IMR-90 (cell line): ENCODE measurements at regions not wholly inside any gene's neighbourhood (a gene's known extent, or its start where the extent isn't known, plus 50 kb on each side); places are given as distances from the start of the nearest gene placed in this dataset.

ENCODE experiments used
- ATAC-seq: fragments of 200-7000 bp; cut with Tn5 transposase; 2 replicates; pipeline ENCODE4 v1.9.1; 2020; ENCODE audit warnings: low read depth, mild to moderate bottlenecking, moderate library complexity
- BruUV-seq: library from RNA; stranded (reverse); fragments of 400-500 nt; replicated peaks from 2 replicates; lab custom pipeline; 2021; lab: Mats Ljungman, UMichigan
- CTCF ChIA-PET: fragments of 300-600 bp; formaldehyde crosslinking; extraction: SDS; loops from one replicate; lab custom pipeline; 2021; ENCODE audit warnings: antibody characterized with exemption; lab: Yijun Ruan, JAX
- POLR2A ChIA-PET: fragments of 300-600 bp; sonication (Branson Sonifier 250); formaldehyde crosslinking; loops from one replicate; lab custom pipeline; 2022; ENCODE audit warnings: antibody characterized with exemption; ENCODE audit not compliant: unreplicated experiment; lab: Charles Lee
- DNase-seq: peaks from one replicate; pipeline ENCODE4 v3.0.0; 2013
- H2AFZ ChIP-seq: replicated peaks from 2 replicates; pipeline ENCODE3; 2013; ENCODE audit warnings: low read length, mild to moderate bottlenecking; ENCODE audit not compliant: poor library complexity
- H2AK5ac ChIP-seq: 2 replicates; pipeline ENCODE4 v1.6.1; 2013; ENCODE audit warnings: low read depth, low read length, inconsistent platforms
- H2AK9ac ChIP-seq: replicated peaks from 2 replicates; pipeline ENCODE3; 2013; ENCODE audit warnings: mild to moderate bottlenecking, low read depth, low read length, moderate library complexity; ENCODE audit not compliant: poor library complexity
- H2BK120ac ChIP-seq: 2 replicates; pipeline ENCODE4 v1.6.1; 2013; ENCODE audit warnings: low read depth, low read length, inconsistent platforms
- H2BK15ac ChIP-seq: 3 replicates; pipeline ENCODE4 v1.6.1; 2013; ENCODE audit warnings: low read depth, low read length, inconsistent platforms
- H2BK20ac ChIP-seq: 2 replicates; pipeline ENCODE4 v1.6.1; 2013; ENCODE audit warnings: low read depth, mild to moderate bottlenecking, inconsistent platforms, low read length, moderate library complexity
- H2BK5ac ChIP-seq: 2 replicates; pipeline ENCODE4 v1.6.1; 2013; ENCODE audit warnings: mild to moderate bottlenecking, low read depth, low read length, inconsistent platforms; ENCODE audit not compliant: poor library complexity, severe bottlenecking
- H3K14ac ChIP-seq: replicated peaks from 2 replicates; pipeline ENCODE4 v1.6.1; 2013; ENCODE audit warnings: low read depth, low read length, inconsistent platforms
- H3K18ac ChIP-seq: 2 replicates; pipeline ENCODE4 v1.6.1; 2013; ENCODE audit warnings: low read depth, low read length, control low read depth
- H3K23ac ChIP-seq: 2 replicates; pipeline ENCODE4 v1.6.1; 2013; ENCODE audit warnings: low read depth, low read length, inconsistent platforms
- H3K27ac ChIP-seq: 2 replicates; pipeline ENCODE4 v1.5.1; 2013; ENCODE audit warnings: mild to moderate bottlenecking, control low read depth, low read length; ENCODE audit not compliant: insufficient read depth
- H3K27me3 ChIP-seq: 2 replicates; pipeline ENCODE4 v1.6.1; 2013; ENCODE audit warnings: low read length; ENCODE audit not compliant: control insufficient read depth, insufficient read depth
- H3K36me3 ChIP-seq: 2 replicates; pipeline ENCODE4 v1.6.1; 2013; ENCODE audit warnings: low read length, mixed read lengths; ENCODE audit not compliant: control insufficient read depth, insufficient read depth
- H3K4ac ChIP-seq: 2 replicates; pipeline ENCODE4 v1.6.1; 2013; ENCODE audit warnings: low read depth, low read length, inconsistent platforms
- H3K4me1 ChIP-seq: 2 replicates; pipeline ENCODE4 v1.6.1; 2013; ENCODE audit warnings: low read length, mixed read lengths; ENCODE audit not compliant: control insufficient read depth, insufficient read depth
- H3K4me2 ChIP-seq: 2 replicates; pipeline ENCODE4 v1.6.1; 2013; ENCODE audit warnings: low read depth, mild to moderate bottlenecking, control low read depth, low read length, moderate library complexity
- H3K4me3 ChIP-seq: 2 replicates; pipeline ENCODE4 v1.5.1; 2013; ENCODE audit warnings: low read depth, mild to moderate bottlenecking, control low read depth, low read length, moderate library complexity; ENCODE audit not compliant: insufficient read depth
- H3K56ac ChIP-seq: 2 replicates; pipeline ENCODE4 v1.6.1; 2013; ENCODE audit warnings: low read length, inconsistent platforms; ENCODE audit not compliant: insufficient read depth; ENCODE audit errors: extremely low read depth
- H3K79me1 ChIP-seq, 2 experiments: 2 replicates each; pipeline ENCODE4 v1.6.1; 2013; ENCODE audit warnings: low read length in 2 of 2, inconsistent platforms in 1 of 2, low read depth in 1 of 2
- H3K9ac ChIP-seq: 2 replicates; pipeline ENCODE4 v1.6.1; 2013; ENCODE audit warnings: low read depth, low read length, control low read depth
- H3K9me1 ChIP-seq: 2 replicates; pipeline ENCODE4 v1.6.1; 2013; ENCODE audit warnings: low read length, inconsistent platforms; ENCODE audit not compliant: insufficient read depth
- H3K9me3 ChIP-seq: 2 replicates; pipeline ENCODE4 v1.6.1; 2013; ENCODE audit warnings: low read length; ENCODE audit not compliant: control insufficient read depth, insufficient read depth
- H4K20me1 ChIP-seq: 2 replicates; pipeline ENCODE4 v1.6.1; 2013; ENCODE audit warnings: low read length, inconsistent platforms; ENCODE audit not compliant: insufficient read depth
- H4K5ac ChIP-seq: 2 replicates; pipeline ENCODE4 v1.6.1; 2013; ENCODE audit warnings: mild to moderate bottlenecking, low read depth, low read length, control low read depth
- H4K8ac ChIP-seq, 2 experiments: 2 replicates each; pipeline ENCODE4 v1.6.1; 2013; ENCODE audit warnings: low read depth in 2 of 2, low read length in 2 of 2, control low read depth in 1 of 2, inconsistent platforms in 1 of 2
- H4K91ac ChIP-seq: 2 replicates; pipeline ENCODE4 v1.6.1; 2013; ENCODE audit warnings: low read depth, low read length, inconsistent platforms; ENCODE audit not compliant: insufficient read depth
- BHLHE40 ChIP-seq: fragments of 150-350 bp; IDR thresholded peaks from 2 replicates; pipeline ENCODE4 v1.6.1; 2016; ENCODE audit warnings: mild to moderate bottlenecking, low read depth, low read length
- CHD1 ChIP-seq: IDR thresholded peaks from 2 replicates; pipeline ENCODE4 v1.6.1; 2012; ENCODE audit warnings: low read depth, low read length, improper control_type of control experiment
- FOS ChIP-seq: fragments of 150-350 bp; IDR thresholded peaks from 2 replicates; pipeline ENCODE4 v1.6.1; 2016; ENCODE audit warnings: low read depth, low read length
- MAFK ChIP-seq: IDR thresholded peaks from 2 replicates; pipeline ENCODE4 v1.6.1; 2012; ENCODE audit warnings: low read depth, low read length, improper control_type of control experiment
- MAZ ChIP-seq: IDR thresholded peaks from 2 replicates; pipeline ENCODE4 v1.6.1; 2012; ENCODE audit warnings: low read depth, mild to moderate bottlenecking, low read length, improper control_type of control experiment, moderate library complexity, borderline replicate concordance
- MXI1 ChIP-seq: IDR thresholded peaks from 2 replicates; pipeline ENCODE4 v1.6.1; 2012; ENCODE audit warnings: low read depth, mild to moderate bottlenecking, low read length, moderate library complexity, borderline replicate concordance
- RAD21 ChIP-seq: IDR thresholded peaks from 2 replicates; pipeline ENCODE4 v1.6.1; 2012; ENCODE audit warnings: low read length, improper control_type of control experiment
- RCOR1 ChIP-seq: IDR thresholded peaks from 2 replicates; pipeline ENCODE4 v1.6.1; 2012; ENCODE audit warnings: mild to moderate bottlenecking, low read length, improper control_type of control experiment; ENCODE audit not compliant: insufficient replicate concordance
- RFX5 ChIP-seq: IDR thresholded peaks from 2 replicates; pipeline ENCODE4 v1.8.0; 2012; ENCODE audit warnings: low read depth, mild to moderate bottlenecking, low read length, moderate library complexity
- SMC3 ChIP-seq: fragments of 150-350 bp; IDR thresholded peaks from 2 replicates; pipeline ENCODE4 v1.6.1; 2016; ENCODE audit warnings: low read depth, mild to moderate bottlenecking, antibody characterized with exemption, low read length, moderate library complexity
- WGBS, 2 experiments: methylation state at CpG; one replicate each; pipeline versions ENCODE4 v1.1.5 to v1.1.7; 2013; ENCODE audit warnings: missing lambda C conversion rate in 2 of 2; ENCODE audit not compliant: insufficient read length in 1 of 2; ENCODE audit errors: extremely low coverage in 2 of 2; 5-methylcytosine and 5-hydroxymethylcytosine counted together
- dilution Hi-C: fragments of 300-500 bp; cut with HindIII; formaldehyde crosslinking; loops from one replicate; pipeline ENCODE4 v1.14.3; 2018; ENCODE audit warnings: low sequenced_read_pairs; ENCODE audit not compliant: unreplicated experiment
- in situ Hi-C: fragments of 300-500 bp; cut with MboI; formaldehyde crosslinking; loops from 3 replicates; pipeline ENCODE4 v1.14.3; 2019; ENCODE audit warnings: low sequenced_read_pairs, inconsistent platforms, mixed read lengths
- intact Hi-C: fragments of 100-400 bp; cut with micrococcal nuclease; formaldehyde crosslinking; loops from 2 replicates; pipeline ENCODE4 v1.10.0; 2022
- TF ChIP-seq, protein P1 (sequence below): conservative IDR thresholded peaks from 2 replicates; pipeline ENCODE4 v1.5.1; 2012; ENCODE audit warnings: mild to moderate bottlenecking, low read depth, low read length, improper control_type of control experiment
- TF ChIP-seq, protein P2 (sequence below): fragments of 150-350 bp; IDR thresholded peaks from 2 replicates; pipeline ENCODE4 v1.6.1; 2016; ENCODE audit warnings: low read depth, mild to moderate bottlenecking, low read length, moderate library complexity, borderline replicate concordance

GRCh38 chr3:95044101-95044500 lies 981.2 kb downstream of the NSUN3 start:
- Histone ChIP-seq H3K79me1 (no peaks in the 10 kb centered on the region), H2BK120ac (no peak overlapping the region), H3K23ac (no peak overlapping the region), H3K9ac (no peak overlapping the region), H4K8ac (no peak overlapping the region), H2BK5ac (no peak overlapping the region), H3K4ac (no peak overlapping the region), H3K27ac (no peak overlapping the region), H3K4me2 (no peak overlapping the region), H3K4me1 (no peaks in the 10 kb centered on the region), H2AFZ (no peak overlapping the region), H2AK5ac (no peak overlapping the region), H3K14ac (no peak overlapping the region), H3K56ac (no peak overlapping the region), H3K4me3 (no peak overlapping the region), H2BK20ac (no peak overlapping the region), H3K27me3 (no peaks in the 10 kb centered on the region), H2AK9ac (no peak overlapping the region), H3K36me3 (no peaks in the 10 kb centered on the region), H4K5ac (no peak overlapping the region), H3K9me3 (0 out of 2 replicates have a peak, but pooled peaks cover 2% of the 10 kb centered on the region), H2BK15ac (no peak overlapping the region), H3K18ac (no peak overlapping the region), H4K20me1 (no peaks in the 10 kb centered on the region), H4K91ac (no peak overlapping the region), H3K9me1 (no peaks in the 10 kb centered on the region)
- WGBS, 2 experiments: no CpG with 5 or more reads among the region's 2 CpGs
- intact Hi-C loops (no loop called here), in situ Hi-C loops (no loop called here), dilution Hi-C loops (no loop called here)
- BruUV-seq: no TSS peak
- TF ChIP-seq MAZ (no peak), MAFK (no peak), RCOR1 (no peak), SMC3 (no peak), RFX5 (no peak), BHLHE40 (no peak), CHD1 (no peak), RAD21 (no peak), MXI1 (no peak), FOS (no peak)
- TF ChIP-seq, protein P1, sequence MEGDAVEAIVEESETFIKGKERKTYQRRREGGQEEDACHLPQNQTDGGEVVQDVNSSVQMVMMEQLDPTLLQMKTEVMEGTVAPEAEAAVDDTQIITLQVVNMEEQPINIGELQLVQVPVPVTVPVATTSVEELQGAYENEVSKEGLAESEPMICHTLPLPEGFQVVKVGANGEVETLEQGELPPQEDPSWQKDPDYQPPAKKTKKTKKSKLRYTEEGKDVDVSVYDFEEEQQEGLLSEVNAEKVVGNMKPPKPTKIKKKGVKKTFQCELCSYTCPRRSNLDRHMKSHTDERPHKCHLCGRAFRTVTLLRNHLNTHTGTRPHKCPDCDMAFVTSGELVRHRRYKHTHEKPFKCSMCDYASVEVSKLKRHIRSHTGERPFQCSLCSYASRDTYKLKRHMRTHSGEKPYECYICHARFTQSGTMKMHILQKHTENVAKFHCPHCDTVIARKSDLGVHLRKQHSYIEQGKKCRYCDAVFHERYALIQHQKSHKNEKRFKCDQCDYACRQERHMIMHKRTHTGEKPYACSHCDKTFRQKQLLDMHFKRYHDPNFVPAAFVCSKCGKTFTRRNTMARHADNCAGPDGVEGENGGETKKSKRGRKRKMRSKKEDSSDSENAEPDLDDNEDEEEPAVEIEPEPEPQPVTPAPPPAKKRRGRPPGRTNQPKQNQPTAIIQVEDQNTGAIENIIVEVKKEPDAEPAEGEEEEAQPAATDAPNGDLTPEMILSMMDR: no peak
- TF ChIP-seq, protein P2, sequence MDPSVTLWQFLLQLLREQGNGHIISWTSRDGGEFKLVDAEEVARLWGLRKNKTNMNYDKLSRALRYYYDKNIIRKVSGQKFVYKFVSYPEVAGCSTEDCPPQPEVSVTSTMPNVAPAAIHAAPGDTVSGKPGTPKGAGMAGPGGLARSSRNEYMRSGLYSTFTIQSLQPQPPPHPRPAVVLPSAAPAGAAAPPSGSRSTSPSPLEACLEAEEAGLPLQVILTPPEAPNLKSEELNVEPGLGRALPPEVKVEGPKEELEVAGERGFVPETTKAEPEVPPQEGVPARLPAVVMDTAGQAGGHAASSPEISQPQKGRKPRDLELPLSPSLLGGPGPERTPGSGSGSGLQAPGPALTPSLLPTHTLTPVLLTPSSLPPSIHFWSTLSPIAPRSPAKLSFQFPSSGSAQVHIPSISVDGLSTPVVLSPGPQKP: no peak
- CTCF ChIA-PET: no interaction called here
- POLR2A ChIA-PET: no interaction called here
- no peak for DNase-seq
- ATAC-seq: no peak
